Liver (tissue), 8 donors: ENCODE measurements at regions not wholly inside any gene's neighbourhood (a gene's known extent, or its start where the extent isn't known, plus 50 kb on each side); places are given as distances from the start of the nearest gene placed in this dataset.

ENCODE experiments used
- DNase-seq: peaks from one replicate; pipeline ENCODE4 v3.0.0-alpha.2; 2017; ENCODE audit warnings: low spot score
- H3K27ac ChIP-seq, 2 donors: one replicate each; pipeline ENCODE4 v1.7.0; 2013; ENCODE audit warnings: inconsistent platforms in 2 of 2, low read length in 2 of 2, control low read depth in 1 of 2, low read depth in 1 of 2, mild to moderate bottlenecking in 1 of 2
- H3K27me3 ChIP-seq, 4 donors: one replicate each; pipeline versions ENCODE4 v1.6.1 to v1.7.0; 2013; ENCODE audit warnings: low read length in 3 of 4, inconsistent platforms in 1 of 4, mild to moderate bottlenecking in 1 of 4, moderate library complexity in 1 of 4; ENCODE audit not compliant: control insufficient read depth in 4 of 4, insufficient read depth in 4 of 4
- H3K36me3 ChIP-seq, 4 donors: one replicate each; pipeline versions ENCODE4 v1.6.1 to v1.7.0; 2013; ENCODE audit warnings: low read length in 3 of 4, mild to moderate bottlenecking in 3 of 4, low read depth in 1 of 4, moderate library complexity in 1 of 4; ENCODE audit not compliant: control insufficient read depth in 4 of 4, insufficient read depth in 3 of 4
- H3K4me1 ChIP-seq, 4 donors: one replicate each; pipeline versions ENCODE4 v1.6.1 to v1.7.0; 2013; ENCODE audit warnings: low read length in 3 of 4, mild to moderate bottlenecking in 3 of 4, moderate library complexity in 1 of 4; ENCODE audit not compliant: control insufficient read depth in 4 of 4, insufficient read depth in 4 of 4
- H3K4me3 ChIP-seq, 3 donors: one replicate each; pipeline versions ENCODE4 v1.6.1 to v1.7.0; 2013; ENCODE audit warnings: low read length in 3 of 3, control low read depth in 1 of 3, low read depth in 1 of 3, mild to moderate bottlenecking in 1 of 3
- H3K9ac ChIP-seq, 2 donors: one replicate each; pipeline ENCODE4 v1.7.0; 2013; ENCODE audit warnings: low read length in 2 of 2, mild to moderate bottlenecking in 2 of 2, moderate library complexity in 2 of 2, control low read depth in 1 of 2, low read depth in 1 of 2
- H3K9me3 ChIP-seq, 4 donors: one replicate each; pipeline versions ENCODE4 v1.6.1 to v1.7.0; 2013; ENCODE audit warnings: low read length in 3 of 4; ENCODE audit not compliant: control insufficient read depth in 4 of 4
- ATF3 ChIP-seq: IDR thresholded peaks from 2 replicates; pipeline ENCODE4 v1.6.1; 2016; ENCODE audit warnings: antibody characterized with exemption
- CTCF ChIP-seq: fragments of 150-350 bp; IDR thresholded peaks from 2 replicates; pipeline ENCODE4 v1.5.1; 2017; ENCODE audit warnings: improper control_type of control experiment, low read depth, low read length; ENCODE audit not compliant: missing input control
- EGR1 ChIP-seq, 2 donors: IDR thresholded peaks; 2 replicates each; pipeline ENCODE4 v1.6.1; 2016 to 2018; ENCODE audit warnings: antibody characterized with exemption in 2 of 2, low read depth in 2 of 2
- FOXA1 ChIP-seq: IDR thresholded peaks from 2 replicates; pipeline ENCODE4 v1.6.1; 2016; ENCODE audit warnings: antibody characterized with exemption
- FOXA2 ChIP-seq: IDR thresholded peaks from 2 replicates; pipeline ENCODE4 v1.6.1; 2016; ENCODE audit warnings: antibody characterized with exemption
- HNF4A ChIP-seq, 2 donors: conservative IDR thresholded peaks; 2 replicates each; pipeline ENCODE4 v1.6.1; 2016; ENCODE audit warnings: antibody characterized with exemption in 2 of 2, mild to moderate bottlenecking in 2 of 2
- HNF4G ChIP-seq: IDR thresholded peaks from 2 replicates; pipeline ENCODE4 v1.6.1; 2016; ENCODE audit warnings: antibody characterized with exemption
- JUND ChIP-seq, 2 donors: IDR thresholded peaks; 2 replicates each; pipeline ENCODE4 v1.6.1; 2016; ENCODE audit warnings: antibody characterized with exemption in 2 of 2
- RAD21 ChIP-seq, 2 donors: IDR thresholded peaks; 2 replicates each; pipeline ENCODE4 v1.6.1; 2016; ENCODE audit warnings: antibody characterized with exemption in 2 of 2, mild to moderate bottlenecking in 2 of 2
- RXRA ChIP-seq, 2 donors: IDR thresholded peaks; 2 replicates each; pipeline ENCODE4 v1.6.1; 2017 to 2018; ENCODE audit warnings: antibody characterized with exemption in 2 of 2, mild to moderate bottlenecking in 1 of 2
- SP1 ChIP-seq: IDR thresholded peaks from 2 replicates; pipeline ENCODE4 v1.6.1; 2018; ENCODE audit warnings: antibody characterized with exemption, mild to moderate bottlenecking
- TAF1 ChIP-seq: conservative IDR thresholded peaks from 2 replicates; pipeline ENCODE4 v1.6.1; 2016; ENCODE audit warnings: antibody characterized with exemption, mild to moderate bottlenecking
- YY1 ChIP-seq: IDR thresholded peaks from 2 replicates; pipeline ENCODE4 v1.6.1; 2016; ENCODE audit warnings: antibody characterized with exemption, mild to moderate bottlenecking
- ZBTB33 ChIP-seq: IDR thresholded peaks from 2 replicates; pipeline ENCODE4 v1.6.1; 2016; ENCODE audit warnings: antibody characterized with exemption
- WGBS: extraction: QIAGEN DNeasy Blood & Tissue Kit; methylation state at CpG from one replicate; pipeline ENCODE4 v1.1.7; 2013; 5-methylcytosine and 5-hydroxymethylcytosine counted together
- donor health status: healthy.
- donor health status: healthy.
- donor health status: healthy.
- donor health status: healthy.
- donor health status: healthy.

- Histone ChIP-seq H3K9me3 (no peaks in the 10 kb centered on the region), H3K36me3 (no peaks in the 10 kb centered on the region), H3K4me1 (no peaks in the 10 kb centered on the region), H3K9ac (no peak overlapping the region), H3K4me3 (no peak overlapping the region), H3K27ac (no peak overlapping the region), H3K27me3 (no peaks in the 10 kb centered on the region)
- DNase-seq: no peak
- 84% methylated on average over 13 of the region's 13 CpGs for WGBS
- TF ChIP-seq FOXA1 (no peak), HNF4A (conservative IDR thresholded peaks at IDR 0.05) (no peak), HNF4G (no peak), ZBTB33 (no peak)
Measured at GRCh38 chr1:25090707-25091422, 141.4 kb downstream of the SYF2 start.

GRCh38 chr1:25089772-25090171, 142.5 kb downstream of the SYF2 start:
- H3K36me3 ChIP-seq: no peaks in the 10 kb centered on the region
- WGBS: 90% methylated on average over 7 of the region's 7 CpGs
- H3K4me3 ChIP-seq: no peak overlapping the region
- no peak for DNase-seq
- H3K4me1 ChIP-seq: no peaks in the 10 kb centered on the region
- TF ChIP-seq SP1 (no peak), EGR1 (IDR thresholded peaks at IDR 0.05; ENCODE audit: low read depth in 2 of 2) (no peak), JUND (IDR thresholded peaks at IDR 0.05) (no peak), FOXA2 (no peak), TAF1 (no peak), CTCF (no peak), ATF3 (no peak)
- H3K27ac ChIP-seq: no peak overlapping the region
- H3K9ac ChIP-seq: no peak overlapping the region
- no peaks in the 10 kb centered on the region for H3K9me3 ChIP-seq
- H3K27me3 ChIP-seq: no peaks in the 10 kb centered on the region

- Histone ChIP-seq H3K4me3 (no peak overlapping the region), H3K9ac (no peak overlapping the region), H3K36me3 (no peaks in the 10 kb centered on the region), H3K27me3 (no peaks in the 10 kb centered on the region), H3K9me3 (no peaks in the 10 kb centered on the region), H3K27ac (no peak overlapping the region), H3K4me1 (no peaks in the 10 kb centered on the region)
- no peak for DNase-seq
- 86% methylated on average over 7 of the region's 7 CpGs for WGBS
- TF ChIP-seq RXRA (IDR thresholded peaks at IDR 0.05): no peak
- no peak for TF ChIP-seq ZBTB33
- TF ChIP-seq ATF3: no peak
- TF ChIP-seq RAD21 (IDR thresholded peaks at IDR 0.05): no peak
- TF ChIP-seq EGR1 (IDR thresholded peaks at IDR 0.05; ENCODE audit: low read depth in 2 of 2): no peak
- no peak for TF ChIP-seq HNF4G
- TF ChIP-seq CTCF: no peak
- TF ChIP-seq FOXA1: no peak
- no peak for TF ChIP-seq TAF1
- no peak for TF ChIP-seq HNF4A (conservative IDR thresholded peaks at IDR 0.05)
- no peak for TF ChIP-seq YY1
- TF ChIP-seq FOXA2: no peak
Measured at GRCh38 chr1:25088946-25089345, 143.4 kb downstream of the SYF2 start.
